Subcutaneous abdominal adipose tissue (tissue), 5 donors: ENCODE measurements at regions not wholly inside any gene's neighbourhood (a gene's known extent, or its start where the extent isn't known, plus 50 kb on each side); places are given as distances from the start of the nearest gene placed in this dataset.

Source experiments
- H3K27ac ChIP-seq: one replicate; pipeline ENCODE4 v1.7.0; 2013; ENCODE audit warnings: low read depth, mild to moderate bottlenecking, inconsistent platforms, low read length, moderate library complexity
- H3K27me3 ChIP-seq, 5 donors: one replicate each; pipeline ENCODE4 v1.7.0; 2013; ENCODE audit warnings: low read length in 5 of 5, inconsistent platforms in 1 of 5; ENCODE audit not compliant: control insufficient read depth in 5 of 5, insufficient read depth in 4 of 5
- H3K36me3 ChIP-seq, 5 donors: one replicate each; pipeline ENCODE4 v1.7.0; 2013; ENCODE audit warnings: low read length in 5 of 5; ENCODE audit not compliant: control insufficient read depth in 5 of 5, insufficient read depth in 5 of 5
- H3K4me1 ChIP-seq, 5 donors: one replicate each; pipeline ENCODE4 v1.7.0; 2013; ENCODE audit warnings: low read length in 5 of 5, mild to moderate bottlenecking in 3 of 5, moderate library complexity in 1 of 5; ENCODE audit not compliant: control insufficient read depth in 5 of 5, insufficient read depth in 5 of 5
- H3K4me3 ChIP-seq, 5 donors: one replicate each; pipeline ENCODE4 v1.7.0; 2013; ENCODE audit warnings: low read length in 5 of 5, low read depth in 1 of 5
- H3K9ac ChIP-seq, 5 donors: one replicate each; pipeline ENCODE4 v1.7.0; 2013; ENCODE audit warnings: low read length in 5 of 5, mild to moderate bottlenecking in 4 of 5, moderate library complexity in 3 of 5
- H3K9me3 ChIP-seq, 5 donors: one replicate each; pipeline ENCODE4 v1.7.0; 2013; ENCODE audit warnings: low read length in 5 of 5; ENCODE audit not compliant: control insufficient read depth in 5 of 5
- donor health status: healthy.
- donor health status: healthy.
- donor health status: healthy.
- donor health status: healthy.
- donor health status: healthy.

DNA sequence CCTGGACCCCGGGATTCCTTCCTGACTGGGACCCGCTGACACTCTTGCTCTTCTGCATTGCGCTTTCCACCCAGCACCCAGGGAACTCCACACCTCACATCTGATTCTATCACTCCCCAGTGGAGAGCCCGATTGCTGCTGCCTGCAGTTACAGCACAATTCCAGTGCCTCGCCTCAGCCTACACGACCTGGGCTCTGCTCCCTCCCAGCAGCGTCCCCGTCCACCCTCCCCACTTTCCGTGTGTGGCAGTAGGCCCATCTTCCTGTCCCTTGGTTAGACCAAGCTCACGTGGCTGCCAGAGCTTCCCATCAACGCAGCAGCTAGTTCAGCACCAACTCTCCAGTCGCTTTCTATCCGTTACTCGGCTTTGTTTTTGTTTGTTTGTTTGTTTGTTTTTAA lies 66.6 kb upstream of the SORBS2 start:
- Histone ChIP-seq H3K36me3 (no peaks in the 10 kb centered on the region), H3K27ac (no peak overlapping the region), H3K4me1 (no peaks in the 10 kb centered on the region), H3K9ac (no peak overlapping the region), H3K4me3 (no peak overlapping the region), H3K9me3 (no peaks in the 10 kb centered on the region), H3K27me3 (no peaks in the 10 kb centered on the region)

DNA sequence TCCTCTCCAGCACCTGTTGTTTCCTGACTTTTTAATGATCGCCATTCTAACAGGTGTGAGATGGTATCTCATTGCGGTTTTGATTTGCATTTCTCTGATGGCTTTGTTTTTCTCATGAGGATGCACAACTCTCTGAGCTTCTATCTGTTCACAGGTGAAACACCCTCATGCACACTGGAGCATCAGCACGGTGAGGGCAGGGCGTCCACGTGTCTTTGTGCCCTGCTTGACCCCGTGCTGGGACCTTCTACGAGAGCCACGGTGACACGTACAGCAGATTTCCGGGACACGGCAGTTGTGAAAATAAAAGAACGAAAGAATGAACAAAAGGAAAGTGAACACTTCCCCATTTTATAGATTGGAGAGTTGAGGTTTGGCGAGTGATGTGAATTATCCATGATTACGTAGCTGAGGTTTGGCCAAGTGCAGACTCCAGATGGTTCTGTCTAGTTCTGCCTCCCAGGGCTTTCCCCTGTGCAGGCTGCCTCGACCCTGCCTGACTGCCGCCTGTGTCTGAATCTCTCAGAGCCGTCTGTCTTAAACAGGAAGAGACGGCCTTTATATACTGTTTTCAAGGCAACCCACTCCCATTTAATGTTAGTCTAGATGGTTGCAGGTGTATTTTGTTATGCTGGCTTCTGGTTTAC lies 67.8 kb upstream of the SORBS2 start:
- Histone ChIP-seq H3K4me1 (no peaks in the 10 kb centered on the region), H3K4me3 (no peak overlapping the region), H3K9me3 (no peaks in the 10 kb centered on the region), H3K36me3 (no peaks in the 10 kb centered on the region), H3K27me3 (no peaks in the 10 kb centered on the region), H3K27ac (no peak overlapping the region), H3K9ac (no peak overlapping the region)

DNA sequence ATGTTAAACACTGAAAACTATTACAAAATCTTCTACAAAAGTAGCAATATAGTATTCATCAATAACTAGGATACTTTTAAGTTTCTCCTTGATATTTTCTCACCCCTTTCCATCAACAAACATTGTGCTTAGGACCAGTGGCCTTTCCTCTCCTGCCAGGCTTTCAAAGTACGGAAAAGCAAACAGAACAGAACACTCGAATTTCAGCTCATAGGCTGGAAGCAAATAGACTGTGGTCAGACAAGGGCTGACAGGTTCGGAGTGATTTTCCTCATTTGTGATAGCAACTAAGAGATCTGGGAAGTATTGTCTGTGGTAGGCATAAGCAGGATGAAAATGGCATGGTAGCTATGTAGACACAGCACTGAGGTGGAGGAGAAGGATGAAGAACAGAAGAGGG lies 68.6 kb upstream of the SORBS2 start:
- H3K9me3 ChIP-seq: no peaks in the 10 kb centered on the region
- no peak overlapping the region for H3K4me3 ChIP-seq
- no peak overlapping the region for H3K9ac ChIP-seq
- H3K36me3 ChIP-seq: no peaks in the 10 kb centered on the region
- H3K27ac ChIP-seq: no peak overlapping the region
- H3K4me1 ChIP-seq: no peaks in the 10 kb centered on the region
- no peaks in the 10 kb centered on the region for H3K27me3 ChIP-seq

DNA sequence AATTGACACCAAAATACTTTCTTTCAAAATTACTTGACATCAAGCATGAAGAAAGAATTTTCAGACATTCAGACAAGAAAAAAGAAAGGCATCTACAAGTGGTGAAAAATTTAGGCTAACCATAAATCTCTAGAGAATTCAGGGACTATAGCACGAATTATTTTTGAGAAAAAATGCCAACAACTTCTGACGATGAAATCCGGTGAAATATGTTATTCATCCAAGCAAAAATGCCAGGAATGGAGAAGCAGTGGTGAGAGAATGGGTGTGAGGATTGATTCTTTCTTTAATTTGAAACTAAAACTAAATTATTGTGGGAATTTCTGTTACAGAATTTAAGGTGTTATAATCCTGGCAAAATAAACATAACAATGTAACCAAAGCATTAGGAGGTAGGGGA lies 69.4 kb upstream of the SORBS2 start:
- H3K9ac ChIP-seq: no peak overlapping the region
- H3K27ac ChIP-seq: no peak overlapping the region
- H3K9me3 ChIP-seq: no peaks in the 10 kb centered on the region
- H3K4me3 ChIP-seq: no peak overlapping the region
- no peaks in the 10 kb centered on the region for H3K36me3 ChIP-seq
- no peaks in the 10 kb centered on the region for H3K4me1 ChIP-seq
- H3K27me3 ChIP-seq: no peaks in the 10 kb centered on the region

DNA sequence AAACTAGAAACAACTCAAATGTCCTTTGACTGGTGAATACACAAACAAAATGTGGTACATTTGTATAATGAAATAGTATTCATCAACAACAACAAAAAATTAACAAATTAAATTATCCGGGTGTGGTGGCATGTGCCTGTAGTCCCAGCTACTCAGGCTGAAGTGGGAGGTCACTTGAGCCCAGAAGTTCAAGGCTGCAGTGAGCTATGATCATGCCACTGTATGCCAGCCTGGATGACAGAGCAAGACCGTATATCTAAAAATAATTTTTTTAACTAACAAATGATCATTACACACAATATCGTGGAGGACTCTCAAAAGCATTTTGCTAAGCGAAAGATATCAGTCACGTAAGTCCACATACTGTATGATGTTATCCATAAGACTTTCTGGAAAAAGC lies 71.6 kb upstream of the SORBS2 start:
- Histone ChIP-seq H3K9ac (no peak overlapping the region), H3K9me3 (peaks cover 0 to 7% (median 5%) of the 10 kb centered on the region in 5 donors), H3K27me3 (no peaks in the 10 kb centered on the region), H3K27ac (no peak overlapping the region), H3K4me1 (no peaks in the 10 kb centered on the region), H3K36me3 (no peaks in the 10 kb centered on the region), H3K4me3 (no peak overlapping the region)

DNA sequence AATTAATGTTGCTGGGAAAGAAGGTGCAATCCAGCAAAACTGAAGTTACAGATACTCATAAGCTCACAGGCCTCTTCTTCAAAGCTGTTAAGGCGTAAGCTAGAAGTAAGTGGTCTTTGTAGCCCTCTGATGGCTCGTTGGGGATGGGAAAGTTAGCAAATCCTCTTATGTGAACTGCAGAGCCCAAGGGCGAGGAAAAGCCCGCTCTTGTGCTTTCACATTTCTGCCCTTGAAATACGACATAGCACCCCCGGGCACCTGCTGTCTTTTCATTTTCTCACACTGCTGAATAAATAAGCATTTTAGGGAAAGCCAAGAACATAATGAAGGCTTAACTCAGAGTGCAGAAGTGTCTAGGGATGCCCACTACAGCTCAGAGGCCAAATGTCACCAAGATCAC lies 73.1 kb upstream of the SORBS2 start:
- H3K27ac ChIP-seq: no peak overlapping the region
- H3K36me3 ChIP-seq: no peaks in the 10 kb centered on the region
- H3K9me3 ChIP-seq: peaks cover 0 to 8% (median 7%) of the 10 kb centered on the region in 5 donors
- H3K4me3 ChIP-seq: no peak overlapping the region
- H3K9ac ChIP-seq: no peak overlapping the region
- H3K4me1 ChIP-seq: no peaks in the 10 kb centered on the region
- no peaks in the 10 kb centered on the region for H3K27me3 ChIP-seq

DNA sequence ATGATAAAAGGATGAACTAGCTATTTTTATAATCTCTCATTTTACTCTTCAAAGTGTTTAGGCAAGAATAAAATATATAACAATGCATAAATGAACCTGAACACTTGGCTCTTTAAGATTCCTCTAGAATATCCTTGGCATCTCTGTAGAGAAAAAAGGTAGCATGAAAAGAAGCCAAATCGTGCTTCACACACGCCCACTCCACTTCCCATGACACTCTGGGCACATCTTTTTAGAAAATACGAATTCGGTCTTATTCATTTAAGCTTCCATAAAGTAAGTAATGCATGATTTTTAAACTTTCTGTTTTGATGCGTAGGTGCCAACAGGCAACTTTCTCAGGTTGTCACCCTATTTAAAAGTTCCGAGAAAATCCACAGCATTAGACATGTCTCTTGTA lies 73.6 kb upstream of the SORBS2 start:
- Histone ChIP-seq H3K4me1 (no peaks in the 10 kb centered on the region), H3K27ac (no peak overlapping the region), H3K9me3 (peaks cover 0 to 8% (median 7%) of the 10 kb centered on the region in 5 donors), H3K36me3 (no peaks in the 10 kb centered on the region), H3K4me3 (no peak overlapping the region), H3K9ac (no peak overlapping the region), H3K27me3 (no peaks in the 10 kb centered on the region)

DNA sequence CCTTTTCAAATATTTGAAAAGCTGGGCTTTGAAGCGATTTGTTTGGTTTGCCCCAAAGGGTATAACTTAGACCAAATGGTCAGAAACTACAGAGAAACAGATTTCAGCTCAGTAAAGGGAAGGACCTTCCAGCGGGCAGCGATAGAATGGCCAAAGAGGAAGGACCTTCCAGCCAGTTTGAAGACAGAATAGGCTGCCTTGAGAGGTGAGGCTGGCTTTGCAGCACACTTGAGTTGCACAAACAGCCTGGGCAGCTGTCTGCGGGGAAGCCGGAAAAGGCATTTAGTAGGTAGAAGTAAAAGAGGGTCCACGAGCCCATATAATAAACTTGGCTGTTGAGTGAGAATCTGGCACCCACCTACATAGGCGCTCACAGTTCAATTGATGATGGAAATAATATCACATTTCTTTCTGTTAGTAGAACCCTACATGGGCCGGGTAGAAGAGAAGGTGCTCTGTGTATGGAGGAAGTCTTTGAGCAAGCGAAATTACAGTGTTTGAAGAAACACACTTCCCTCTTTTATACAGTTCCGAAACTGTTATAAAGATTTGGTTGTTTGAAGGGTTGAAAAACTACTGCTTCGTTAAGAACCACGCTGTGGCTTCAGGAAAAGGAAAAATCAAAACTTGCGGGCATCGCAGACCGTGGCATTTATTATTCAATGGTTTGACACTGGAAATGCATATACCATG lies 75.0 kb upstream of the SORBS2 start:
- H3K27me3 ChIP-seq: no peaks in the 10 kb centered on the region
- no peaks in the 10 kb centered on the region for H3K4me1 ChIP-seq
- H3K9ac ChIP-seq: no peak overlapping the region
- H3K36me3 ChIP-seq: no peaks in the 10 kb centered on the region
- peaks cover 0 to 8% (median 7%) of the 10 kb centered on the region in 5 donors for H3K9me3 ChIP-seq
- H3K4me3 ChIP-seq: no peak overlapping the region
- H3K27ac ChIP-seq: no peak overlapping the region

DNA sequence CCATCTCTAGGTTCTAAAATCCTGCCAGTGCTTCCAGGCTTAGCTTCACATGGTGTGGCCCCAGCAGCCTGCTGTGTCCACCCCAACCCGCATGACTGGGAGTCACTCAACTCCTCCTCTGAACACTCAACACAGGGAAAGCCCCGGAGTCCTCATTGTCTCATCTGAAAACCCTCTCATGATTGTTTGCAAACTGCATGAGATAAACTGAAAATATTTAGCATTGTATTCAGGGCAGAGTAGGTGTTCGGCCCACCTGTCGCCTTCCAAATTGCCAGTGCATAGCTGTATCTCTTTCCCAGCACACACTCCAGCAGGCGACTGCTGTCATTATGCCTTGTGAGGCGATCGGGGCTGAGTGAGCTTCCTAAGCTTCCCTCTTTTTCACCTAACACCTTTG lies 76.7 kb upstream of the SORBS2 start:
- Histone ChIP-seq H3K9me3 (peaks cover 0 to 8% (median 7%) of the 10 kb centered on the region in 5 donors), H3K27ac (no peak overlapping the region), H3K9ac (no peak overlapping the region), H3K4me1 (no peaks in the 10 kb centered on the region), H3K36me3 (no peaks in the 10 kb centered on the region), H3K27me3 (no peaks in the 10 kb centered on the region), H3K4me3 (no peak overlapping the region)

DNA sequence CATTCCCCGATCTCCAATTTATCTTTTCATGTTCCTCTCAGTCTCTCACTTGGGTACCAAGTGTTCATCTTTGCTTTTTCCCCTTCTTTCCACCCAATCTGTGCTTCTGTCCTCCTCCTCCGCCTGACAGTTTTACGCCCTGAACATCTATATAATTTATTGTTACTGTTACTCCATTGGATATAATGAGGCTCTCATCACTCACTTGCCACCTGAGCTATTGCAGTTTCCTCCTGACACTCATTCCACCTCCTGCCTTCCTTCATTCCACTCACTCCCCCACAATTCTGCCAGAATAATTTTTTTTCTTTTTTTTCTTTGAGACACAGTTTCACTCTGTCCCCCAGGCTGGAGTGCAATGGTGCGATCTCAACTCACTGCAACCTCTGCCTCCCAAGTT lies 77.6 kb upstream of the SORBS2 start:
- H3K27ac ChIP-seq: no peak overlapping the region
- H3K4me3 ChIP-seq: no peak overlapping the region
- H3K9ac ChIP-seq: no peak overlapping the region
- no peaks in the 10 kb centered on the region for H3K27me3 ChIP-seq
- peaks cover 0 to 8% (median 7%) of the 10 kb centered on the region in 5 donors for H3K9me3 ChIP-seq
- H3K36me3 ChIP-seq: no peaks in the 10 kb centered on the region
- no peaks in the 10 kb centered on the region for H3K4me1 ChIP-seq
